Skeletal muscle tissue (tissue), 3 donors: ENCODE measurements at regions not wholly inside any gene's neighbourhood (a gene's known extent, or its start where the extent isn't known, plus 50 kb on each side); places are given as distances from the start of the nearest gene placed in this dataset.

ENCODE experiments used
- H3K27ac ChIP-seq: one replicate; pipeline ENCODE4 v1.7.0; 2013; ENCODE audit warnings: mild to moderate bottlenecking, low read depth, low read length, inconsistent platforms
- H3K27me3 ChIP-seq, 3 donors: one replicate each; pipeline ENCODE4 v1.7.0; 2013; ENCODE audit warnings: low read length in 3 of 3; ENCODE audit not compliant: control insufficient read depth in 3 of 3, insufficient read depth in 3 of 3
- H3K36me3 ChIP-seq, 3 donors: one replicate each; pipeline ENCODE4 v1.7.0; 2013; ENCODE audit warnings: low read length in 3 of 3; ENCODE audit not compliant: control insufficient read depth in 3 of 3, insufficient read depth in 3 of 3
- H3K4me1 ChIP-seq, 3 donors: one replicate each; pipeline ENCODE4 v1.7.0; 2013; ENCODE audit warnings: low read length in 3 of 3, mild to moderate bottlenecking in 3 of 3; ENCODE audit not compliant: control insufficient read depth in 3 of 3, insufficient read depth in 3 of 3
- H3K4me3 ChIP-seq, 3 donors: one replicate each; pipeline ENCODE4 v1.7.0; 2013; ENCODE audit warnings: low read length in 3 of 3
- H3K9ac ChIP-seq, 3 donors: one replicate each; pipeline ENCODE4 v1.7.0; 2013; ENCODE audit warnings: low read length in 3 of 3, mild to moderate bottlenecking in 3 of 3, moderate library complexity in 2 of 3, low read depth in 1 of 3
- H3K9me3 ChIP-seq, 3 donors: one replicate each; pipeline ENCODE4 v1.7.0; 2013; ENCODE audit warnings: low read length in 3 of 3; ENCODE audit not compliant: control insufficient read depth in 3 of 3
- donor health status: Osteomylitis.

DNA sequence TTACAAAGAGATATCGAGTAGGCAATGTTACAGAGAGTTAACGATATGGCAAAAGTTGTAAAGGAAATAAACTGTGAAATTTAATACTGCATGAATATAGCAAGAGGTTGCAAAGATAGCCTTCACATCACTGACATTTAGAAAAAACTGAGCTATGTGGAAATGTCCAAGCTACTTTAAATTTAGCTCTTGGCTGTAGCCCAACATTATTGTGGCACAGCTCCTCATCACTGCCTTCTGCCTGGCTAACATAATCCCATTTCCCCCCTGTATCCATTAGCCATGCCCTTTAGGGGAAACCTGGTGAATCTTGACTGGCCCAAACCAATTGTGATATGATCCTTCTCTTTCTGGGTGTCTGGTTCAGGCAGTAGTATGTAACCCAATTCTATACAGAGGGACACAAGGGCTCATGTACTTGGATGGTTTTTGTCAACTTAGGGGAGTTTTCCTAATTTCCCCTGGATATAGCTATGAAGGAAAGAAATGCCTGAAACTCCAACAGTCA, 115.4 kb downstream of the PFDN4 start:
- H3K27ac ChIP-seq, result no peak overlapping the region
- no peak overlapping the region for H3K4me3 ChIP-seq
- no peaks in the 10 kb centered on the region for H3K9me3 ChIP-seq
- peaks cover 3 to 6% (median 5%) of the 10 kb centered on the region in 3 donors for H3K4me1 ChIP-seq
- no peaks in the 10 kb centered on the region for H3K36me3 ChIP-seq
- H3K27me3 ChIP-seq, result no peaks in the 10 kb centered on the region
- H3K9ac ChIP-seq, result no peak overlapping the region

- Histone ChIP-seq H3K4me3 (no peak overlapping the region), H3K9me3 (no peaks in the 10 kb centered on the region)
These were observed 116.2 kb downstream of the PFDN4 start for GRCh38 chr20:54324041-54324440.

DNA sequence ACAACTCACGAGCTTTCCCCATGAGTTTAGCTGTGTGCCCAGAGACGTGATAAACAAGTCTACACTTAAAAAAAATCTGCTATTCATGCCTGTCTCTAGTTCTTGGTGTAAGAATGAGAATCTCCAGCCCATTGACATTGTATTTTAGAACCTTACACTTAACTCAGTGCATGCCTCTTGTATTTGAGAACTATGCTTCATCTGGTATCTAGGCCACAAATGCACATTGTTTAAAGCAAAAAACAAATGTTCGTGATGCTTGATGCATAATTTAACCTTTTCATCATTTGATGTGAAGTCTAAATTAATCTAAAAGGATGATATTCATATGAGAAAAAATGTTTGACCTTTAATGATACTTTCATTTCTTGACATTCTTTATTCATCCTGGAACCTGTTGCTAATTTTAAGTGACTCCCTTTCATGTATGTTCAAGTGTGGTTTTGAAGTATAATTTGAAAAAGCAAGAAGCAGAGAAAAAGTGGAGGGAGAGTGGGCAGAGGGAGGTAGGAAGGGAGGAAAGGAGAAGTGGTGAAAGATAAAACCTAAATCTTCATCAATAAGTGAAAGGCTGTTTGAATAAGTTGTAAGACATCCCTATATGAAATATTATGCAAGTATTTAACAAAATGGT, 116.9 kb downstream of the PFDN4 start:
- Histone ChIP-seq H3K36me3 (no peaks in the 10 kb centered on the region), H3K9me3 (no peaks in the 10 kb centered on the region), H3K4me3 (no peak overlapping the region), H3K9ac (no peak overlapping the region), H3K4me1 (peaks cover 3 to 6% (median 5%) of the 10 kb centered on the region in 3 donors), H3K27ac (no peak overlapping the region), H3K27me3 (no peaks in the 10 kb centered on the region)

More at GRCh38 chr20:54324041-54324440, 116.2 kb downstream of the PFDN4 start:
- peaks cover 3 to 6% (median 5%) of the 10 kb centered on the region in 3 donors for H3K4me1 ChIP-seq
- no peaks in the 10 kb centered on the region for H3K36me3 ChIP-seq
- no peaks in the 10 kb centered on the region for H3K27me3 ChIP-seq
- no peak overlapping the region for H3K27ac ChIP-seq
- H3K9ac ChIP-seq, result no peak overlapping the region

DNA sequence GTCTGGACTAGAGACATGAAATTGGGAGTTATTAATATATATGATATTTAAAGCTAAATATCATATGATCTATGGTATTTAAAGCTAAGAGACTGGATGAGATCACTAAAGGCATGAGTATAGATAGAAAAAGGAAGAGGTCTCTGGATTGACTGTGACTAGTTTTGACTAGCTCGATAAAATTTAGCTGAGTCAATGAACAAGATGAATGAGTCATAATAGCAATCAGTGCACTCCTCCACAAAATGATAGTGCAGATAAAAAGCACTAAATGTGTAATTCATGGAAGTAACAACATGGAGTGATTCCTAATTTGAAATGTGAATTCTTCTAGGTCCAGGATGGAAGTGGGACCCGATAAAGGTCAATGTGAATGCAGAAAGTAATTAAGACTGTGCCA, 127.4 kb downstream of the PFDN4 start:
- Histone ChIP-seq H3K27me3 (no peaks in the 10 kb centered on the region), H3K4me1 (no peaks in the 10 kb centered on the region), H3K36me3 (no peaks in the 10 kb centered on the region), H3K9me3 (no peaks in the 10 kb centered on the region), H3K9ac (no peak overlapping the region), H3K4me3 (no peak overlapping the region), H3K27ac (no peak overlapping the region)

DNA sequence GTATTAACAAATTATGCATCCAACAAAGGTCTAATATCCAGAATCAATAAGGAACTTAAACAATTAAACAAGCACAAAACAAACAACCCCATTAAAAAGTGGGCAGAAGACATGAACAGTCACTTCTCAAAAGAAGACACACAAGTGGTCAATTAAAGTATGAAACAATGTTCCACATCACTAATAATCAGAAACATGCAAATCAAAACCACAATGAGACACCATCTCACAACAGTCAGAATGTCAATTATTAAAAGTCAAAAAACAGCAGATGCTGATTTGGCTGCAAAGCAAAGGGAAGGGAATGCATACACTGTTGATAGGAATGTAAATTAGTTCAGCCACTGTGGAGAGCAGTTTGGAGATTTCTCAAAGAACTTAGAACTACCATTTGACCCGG, 129.3 kb downstream of the PFDN4 start:
- no peaks in the 10 kb centered on the region for H3K27me3 ChIP-seq
- H3K4me1 ChIP-seq, result no peaks in the 10 kb centered on the region
- H3K27ac ChIP-seq, result no peak overlapping the region

DNA sequence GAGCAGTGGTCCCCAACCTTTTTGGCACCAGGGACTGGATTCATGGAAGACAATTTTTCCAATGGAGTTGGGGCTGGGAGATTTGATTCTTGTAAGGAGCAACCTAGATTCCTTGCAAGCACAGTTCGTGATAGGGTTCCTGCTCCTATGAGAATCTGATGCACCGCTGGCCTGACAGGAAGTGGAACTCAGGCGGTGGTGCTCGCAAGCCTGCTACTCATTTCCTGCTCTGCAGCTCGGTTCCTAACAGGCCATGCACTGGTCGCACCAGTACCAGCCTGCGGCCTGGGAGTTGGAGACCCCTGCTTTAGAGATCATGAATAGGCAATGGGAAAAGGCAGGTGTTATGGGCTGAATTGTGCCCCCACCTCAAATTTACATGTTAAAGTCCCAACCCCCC, 131.2 kb downstream of the PFDN4 start:
- no peaks in the 10 kb centered on the region for H3K36me3 ChIP-seq

More for the DNA sequence above, 129.3 kb downstream of the PFDN4 start:
- H3K4me3 ChIP-seq, result no peak overlapping the region
- H3K36me3 ChIP-seq, result no peaks in the 10 kb centered on the region
- H3K9me3 ChIP-seq, result no peaks in the 10 kb centered on the region
- H3K9ac ChIP-seq, result no peak overlapping the region

DNA sequence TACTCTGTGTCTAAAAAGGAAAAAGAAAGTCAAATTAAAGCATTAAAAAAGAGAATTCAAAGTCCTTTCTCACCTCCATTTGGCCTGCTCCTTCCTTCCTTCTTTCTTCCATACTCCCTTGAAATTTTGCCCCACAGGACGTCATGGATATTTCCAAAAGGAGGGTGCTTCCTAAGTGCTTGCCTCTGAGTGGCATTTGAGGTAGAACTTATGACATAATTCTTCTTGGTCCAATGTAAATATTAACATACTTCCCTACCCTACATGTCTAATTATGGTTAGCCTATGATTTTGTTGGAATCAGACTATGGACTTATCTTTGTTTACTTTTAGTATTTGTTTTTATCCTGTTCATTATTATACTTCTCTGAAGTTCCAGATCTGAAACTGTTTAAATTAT, 132.3 kb downstream of the PFDN4 start:
- Histone ChIP-seq H3K9ac (no peak overlapping the region), H3K9me3 (no peaks in the 10 kb centered on the region), H3K27me3 (no peaks in the 10 kb centered on the region), H3K36me3 (no peaks in the 10 kb centered on the region), H3K27ac (no peak overlapping the region), H3K4me1 (peaks cover 0 to 2% (median 0%) of the 10 kb centered on the region in 3 donors), H3K4me3 (no peak overlapping the region)

More for the DNA sequence above, 131.2 kb downstream of the PFDN4 start:
- H3K9ac ChIP-seq, result no peak overlapping the region
- no peak overlapping the region for H3K27ac ChIP-seq
- H3K4me1 ChIP-seq, result no peaks in the 10 kb centered on the region
- no peaks in the 10 kb centered on the region for H3K27me3 ChIP-seq
- H3K4me3 ChIP-seq, result no peak overlapping the region
- H3K9me3 ChIP-seq, result no peaks in the 10 kb centered on the region

- H3K27me3 ChIP-seq, result no peaks in the 10 kb centered on the region
- no peak overlapping the region for H3K27ac ChIP-seq
- peaks cover 0 to 6% (median 2%) of the 10 kb centered on the region in 3 donors for H3K4me1 ChIP-seq
- no peaks in the 10 kb centered on the region for H3K36me3 ChIP-seq
- H3K9ac ChIP-seq, result no peak overlapping the region
- no peak overlapping the region for H3K4me3 ChIP-seq
- no peaks in the 10 kb centered on the region for H3K9me3 ChIP-seq
These were observed 132.8 kb downstream of the PFDN4 start for GRCh38 chr20:54340667-54341081.

DNA sequence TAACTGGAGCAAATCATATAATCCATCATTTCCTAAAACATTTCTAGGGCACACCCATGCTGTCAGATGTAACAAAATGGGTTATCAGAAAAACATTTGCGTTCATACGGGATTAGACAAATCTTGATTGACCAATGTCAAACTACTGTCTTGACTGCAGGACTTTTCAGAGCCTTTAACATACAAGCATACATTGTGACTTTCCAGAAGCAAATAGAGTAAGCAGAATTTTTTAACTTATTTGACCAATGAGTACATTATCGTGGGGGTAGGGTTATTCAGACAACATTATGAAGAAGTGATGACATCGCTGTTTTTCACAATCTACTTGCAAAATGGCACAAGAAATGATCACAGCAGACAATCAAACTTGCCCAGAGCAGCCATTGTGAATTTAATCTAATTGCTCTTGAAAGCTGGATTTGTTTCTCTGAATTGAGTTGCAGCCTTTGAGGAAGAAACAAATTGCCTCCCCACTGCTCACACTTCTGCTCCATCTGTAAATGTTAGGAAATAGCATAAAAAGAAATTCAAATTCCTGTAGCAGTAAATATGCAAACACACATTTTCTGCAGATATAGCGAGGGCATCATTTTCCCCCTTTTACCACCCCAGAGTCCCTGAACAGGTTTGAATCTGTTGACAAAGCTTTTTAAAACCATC, 133.0 kb upstream of the DOK5 start:
- Histone ChIP-seq H3K36me3 (no peaks in the 10 kb centered on the region), H3K4me3 (no peak overlapping the region), H3K9me3 (no peaks in the 10 kb centered on the region), H3K27ac (no peak overlapping the region), H3K9ac (no peak overlapping the region), H3K27me3 (no peaks in the 10 kb centered on the region), H3K4me1 (peaks cover 2 to 13% (median 6%) of the 10 kb centered on the region in 3 donors)

DNA sequence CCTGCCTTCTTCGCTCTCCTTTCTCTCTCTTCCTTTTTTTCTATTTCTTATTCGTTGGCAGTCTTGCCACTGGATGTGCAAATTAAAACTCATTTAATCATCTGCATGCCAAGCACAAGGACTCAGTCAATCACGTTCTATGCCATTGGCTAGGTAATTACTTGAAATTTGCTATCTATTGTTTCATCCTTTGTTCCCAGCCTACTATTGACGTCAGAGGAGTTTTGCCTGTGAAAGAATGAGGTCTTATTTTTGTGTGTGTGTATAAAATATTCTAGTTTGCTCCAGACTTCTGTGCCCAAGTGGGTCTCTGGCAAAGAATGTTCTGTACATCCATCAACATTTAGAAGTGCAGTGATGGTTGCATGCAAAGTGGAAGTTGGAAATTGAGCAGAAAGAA, 132.3 kb upstream of the DOK5 start:
- no peaks in the 10 kb centered on the region for H3K36me3 ChIP-seq
- no peak overlapping the region for H3K4me3 ChIP-seq
- peaks cover 2 to 13% (median 6%) of the 10 kb centered on the region in 3 donors for H3K4me1 ChIP-seq
- H3K27ac ChIP-seq, result no peak overlapping the region
- H3K27me3 ChIP-seq, result no peaks in the 10 kb centered on the region
- no peak overlapping the region for H3K9ac ChIP-seq
- H3K9me3 ChIP-seq, result no peaks in the 10 kb centered on the region
